HG03575 (cell line): ENCODE measurements at regions not wholly inside any gene's neighbourhood (a gene's known extent, or its start where the extent isn't known, plus 50 kb on each side); places are given as distances from the start of the nearest gene placed in this dataset.

Source experiments
- ATAC-seq: cut with Tn5 transposase; IDR thresholded peaks from one replicate; pipeline ENCODE4 v1.9.1; 2021; ENCODE audit not compliant: unreplicated experiment, insufficient number of reproducible peaks, low FRiP score; ENCODE audit errors: extremely low read depth

GRCh38 chr4:182089326-182089725 lies 153.9 kb upstream of the TENM3 start:
- no peak for ATAC-seq

- no peak for ATAC-seq
Measured at GRCh38 chr4:182090186-182090585, 153.0 kb upstream of the TENM3 start.

GRCh38 chr4:182091128-182091527 lies 152.1 kb upstream of the TENM3 start:
- no peak for ATAC-seq

- ATAC-seq: no peak
Measured at GRCh38 chr4:182093431-182093831, 149.8 kb upstream of the TENM3 start.

GRCh38 chr4:182093935-182094334 lies 149.3 kb upstream of the TENM3 start:
- ATAC-seq: no peak

GRCh38 chr4:182101618-182102017 lies 141.6 kb upstream of the TENM3 start:
- ATAC-seq: no peak

GRCh38 chr4:182102576-182102975 lies 140.6 kb upstream of the TENM3 start:
- no peak for ATAC-seq

GRCh38 chr4:182103614-182104319 lies 139.4 kb upstream of the TENM3 start:
- no peak for ATAC-seq

- no peak for ATAC-seq
Measured at GRCh38 chr4:182105416-182105815, 137.8 kb upstream of the TENM3 start.

GRCh38 chr4:182107931-182108330 lies 135.3 kb upstream of the TENM3 start:
- no peak for ATAC-seq

GRCh38 chr4:182111586-182111985 lies 131.6 kb upstream of the TENM3 start:
- ATAC-seq: no peak

GRCh38 chr4:182113779-182114178 lies 129.4 kb upstream of the TENM3 start:
- ATAC-seq: no peak

GRCh38 chr4:182124359-182124758 lies 118.8 kb upstream of the TENM3 start:
- no peak for ATAC-seq

GRCh38 chr4:182126096-182126495 lies 117.1 kb upstream of the TENM3 start:
- no peak for ATAC-seq

- ATAC-seq: no peak
Measured at GRCh38 chr4:182126603-182127002, 116.6 kb upstream of the TENM3 start.

GRCh38 chr4:182133033-182133432 lies 110.2 kb upstream of the TENM3 start:
- ATAC-seq: no peak

- ATAC-seq: no peak
Measured at GRCh38 chr4:182134261-182134660, 108.9 kb upstream of the TENM3 start.

- no peak for ATAC-seq
Measured at GRCh38 chr4:182136201-182136600, 107.0 kb upstream of the TENM3 start.

- no peak for ATAC-seq
Measured at GRCh38 chr4:182137343-182137742, 105.9 kb upstream of the TENM3 start.

GRCh38 chr4:182139491-182139890 lies 103.7 kb upstream of the TENM3 start:
- ATAC-seq: no peak

GRCh38 chr4:182140547-182140946 lies 102.7 kb upstream of the TENM3 start:
- no peak for ATAC-seq
